AML-193 (cell line): ENCODE measurements at regions not wholly inside any gene's neighbourhood (a gene's known extent, or its start where the extent isn't known, plus 50 kb on each side); places are given as distances from the start of the nearest gene placed in this dataset.
A peak's percentile ranks its signal among the peaks of the same experiment; 100 is the strongest.
"Not testable (repeated sequence)": the region's sequence is repeated elsewhere in the genome, so short reads cannot be mapped to it uniquely, and the experiment has no call there.

Experiments
- DNase-seq, 2 experiments: peaks; one replicate each; lab custom pipeline; 2025; lab: John Stamatoyannopoulos, UW

DNA sequence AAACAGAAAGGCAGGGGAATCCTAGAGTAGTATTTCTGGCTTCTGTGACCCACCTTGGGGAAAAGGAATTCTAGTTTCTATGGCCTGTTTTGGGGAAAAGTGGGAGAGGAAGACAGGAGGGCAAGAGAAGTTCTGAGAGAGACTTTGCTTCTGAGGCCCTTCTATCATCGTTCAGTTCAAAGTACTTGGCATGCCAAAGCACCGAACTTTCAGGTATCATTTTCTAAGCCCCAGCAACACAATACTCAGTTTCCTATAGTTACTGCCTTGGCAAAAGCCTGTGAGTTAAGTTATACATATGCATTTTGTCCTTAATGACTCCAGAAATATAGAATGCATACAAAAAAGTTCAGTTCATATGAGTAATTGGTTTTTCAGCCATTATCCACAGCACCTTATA lies 74.1 kb upstream of the CHD2 start:
- no peak for DNase-seq

GRCh38 chr15:92827991-92828390 lies 72.1 kb upstream of the CHD2 start:
- not testable (repeated sequence) for DNase-seq

GRCh38 chr15:92829875-92830274 lies 70.2 kb upstream of the CHD2 start:
- DNase-seq, result no peak

DNA sequence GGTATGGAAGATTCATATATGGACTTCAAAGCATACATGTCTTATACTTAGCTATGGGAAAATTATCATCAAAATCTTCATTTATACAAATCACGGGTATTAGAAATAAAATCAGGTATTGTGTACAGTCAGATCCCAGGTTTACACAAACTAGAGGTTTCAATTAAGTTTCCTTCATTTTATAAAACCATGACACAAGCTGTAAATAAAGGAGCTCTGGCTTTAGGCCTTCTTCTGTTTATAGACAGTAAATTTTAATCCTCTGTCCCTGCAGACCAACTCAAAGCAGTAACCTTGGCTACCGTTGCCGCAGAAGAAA lies 68.8 kb upstream of the CHD2 start:
- no peak for DNase-seq

- peak; percentile 77 to 83 for DNase-seq
Measured at GRCh38 chr15:92831655-92832328, 68.3 kb upstream of the CHD2 start.

DNA sequence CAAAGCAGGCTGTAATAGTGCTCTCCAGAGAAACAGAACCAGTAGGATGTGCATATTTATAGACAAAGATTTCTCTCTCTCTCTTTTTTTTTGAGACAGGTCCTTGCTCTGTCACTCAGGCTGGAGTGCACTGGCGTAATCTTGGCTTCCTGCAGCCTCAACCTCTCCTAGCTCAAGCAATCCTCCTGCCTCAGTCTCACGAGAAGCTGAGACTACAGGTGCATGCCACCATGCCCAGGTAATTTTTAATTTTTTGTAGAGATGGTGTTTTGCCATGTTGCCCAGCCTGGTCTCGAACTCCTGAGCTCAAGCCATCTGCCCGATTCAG lies 67.1 kb upstream of the CHD2 start:
- DNase-seq, result no peak

GRCh38 chr15:92833493-92834271 lies 66.4 kb upstream of the CHD2 start:
- DNase-seq, result no peak

- no peak for DNase-seq
Measured at GRCh38 chr15:92839696-92840095, 60.4 kb upstream of the CHD2 start.

- no peak for DNase-seq
Measured at GRCh38 chr15:92840149-92840548, 60.0 kb upstream of the CHD2 start.

- no peak for DNase-seq
Measured at GRCh38 chr15:92843326-92843725, 56.8 kb upstream of the CHD2 start.

GRCh38 chr15:92843814-92844213 lies 56.3 kb upstream of the CHD2 start:
- DNase-seq, result no peak

- DNase-seq, result peak; percentile 89 to 92
Measured at GRCh38 chr15:92845126-92845508, 55.0 kb upstream of the CHD2 start.

GRCh38 chr15:92846741-92847140 lies 53.4 kb upstream of the CHD2 start:
- no peak for DNase-seq

DNA sequence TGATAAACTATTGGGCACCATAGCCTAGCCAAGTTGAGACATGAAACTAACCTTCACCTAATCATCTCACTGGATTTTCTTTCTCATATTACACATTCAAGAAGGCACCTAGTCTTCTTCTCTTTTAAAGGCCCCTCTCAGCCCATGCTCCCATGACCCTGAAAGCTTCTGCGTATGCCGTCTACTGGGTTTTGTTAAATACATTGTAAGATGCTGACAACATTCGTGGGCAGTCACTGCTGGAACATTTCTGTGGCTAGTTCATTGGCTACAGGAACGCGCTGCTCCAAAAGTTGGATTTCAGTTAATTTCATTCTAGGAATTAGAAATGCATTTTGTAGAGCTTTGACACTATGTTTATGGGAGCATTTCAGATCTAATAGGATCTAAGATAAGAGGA lies 52.3 kb upstream of the CHD2 start:
- no peak for DNase-seq

GRCh38 chr15:92848464-92848851 lies 51.7 kb upstream of the CHD2 start:
- DNase-seq, result no peak

GRCh38 chr15:92848852-92849598 lies 51.1 kb upstream of the CHD2 start:
- no peak for DNase-seq

DNA sequence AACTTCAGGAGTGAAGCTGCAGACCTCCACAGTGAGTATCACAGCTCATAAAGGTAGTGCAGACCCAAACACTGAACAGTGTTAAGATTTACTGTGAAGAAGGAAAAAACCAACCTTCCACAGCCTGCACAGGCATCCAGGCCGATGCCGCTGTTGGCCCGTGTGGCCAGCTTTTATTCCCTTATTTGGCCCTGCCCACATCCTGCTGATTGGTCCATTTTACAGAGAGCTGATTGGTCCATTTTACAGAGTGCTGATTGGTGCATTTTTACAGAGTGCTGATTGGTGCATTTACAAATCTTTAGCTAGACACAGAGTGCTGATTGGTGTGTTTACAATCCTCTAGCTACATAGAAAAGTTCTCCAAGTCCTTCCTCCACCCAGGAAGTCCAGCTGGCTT lies 49.9 kb upstream of the CHD2 start:
- DNase-seq, result not testable (repeated sequence)
